Muscle of leg (tissue), 3 donors: ENCODE measurements at regions not wholly inside any gene's neighbourhood (a gene's known extent, or its start where the extent isn't known, plus 50 kb on each side); places are given as distances from the start of the nearest gene placed in this dataset.
A peak's percentile ranks its signal among the peaks of the same experiment; 100 is the strongest.

Experiments used
- DNase-seq: peaks from one replicate; pipeline ENCODE4 v3.0.0; 2013
- H3K27ac ChIP-seq: one replicate; pipeline ENCODE4 v1.5.1; 2013; ENCODE audit warnings: mild to moderate bottlenecking, low read length, control low read depth
- H3K27me3 ChIP-seq: one replicate; pipeline ENCODE4 v1.6.1; 2013; ENCODE audit warnings: low read length; ENCODE audit not compliant: control insufficient read depth, insufficient read depth
- H3K36me3 ChIP-seq: one replicate; pipeline ENCODE4 v1.6.1; 2013; ENCODE audit warnings: low read length; ENCODE audit not compliant: control insufficient read depth, insufficient read depth
- H3K4me1 ChIP-seq: one replicate; pipeline ENCODE4 v1.6.1; 2013; ENCODE audit warnings: low read length; ENCODE audit not compliant: control insufficient read depth, insufficient read depth
- H3K4me3 ChIP-seq: one replicate; pipeline ENCODE4 v1.5.1; 2013; ENCODE audit warnings: low read length, control low read depth
- H3K9me3 ChIP-seq: replicated peaks from 2 replicates; pipeline ENCODE4 v1.6.1; 2013; ENCODE audit warnings: low read depth, low read length; ENCODE audit not compliant: control insufficient read depth
- WGBS: methylation state at CpG from one replicate; pipeline ENCODE4 v1.1.5; 2013; ENCODE audit warnings: missing lambda C conversion rate; ENCODE audit not compliant: insufficient coverage; 5-methylcytosine and 5-hydroxymethylcytosine counted together

- peaks cover 2% of the 10 kb centered on the region for H3K27me3 ChIP-seq
- 71% methylated on average over 11 of the region's 15 CpGs for WGBS
- H3K36me3 ChIP-seq = no peaks in the 10 kb centered on the region
- H3K27ac ChIP-seq = peak overlapping the region; percentile 60
- H3K9me3 ChIP-seq = no peaks in the 10 kb centered on the region
- DNase-seq = peak; percentile 75
- H3K4me3 ChIP-seq = no peak overlapping the region
- H3K4me1 ChIP-seq = peaks cover 50% of the 10 kb centered on the region
Measured at GRCh38 chr6:14921878-14922671, 323.8 kb upstream of the JARID2 start.

DNA sequence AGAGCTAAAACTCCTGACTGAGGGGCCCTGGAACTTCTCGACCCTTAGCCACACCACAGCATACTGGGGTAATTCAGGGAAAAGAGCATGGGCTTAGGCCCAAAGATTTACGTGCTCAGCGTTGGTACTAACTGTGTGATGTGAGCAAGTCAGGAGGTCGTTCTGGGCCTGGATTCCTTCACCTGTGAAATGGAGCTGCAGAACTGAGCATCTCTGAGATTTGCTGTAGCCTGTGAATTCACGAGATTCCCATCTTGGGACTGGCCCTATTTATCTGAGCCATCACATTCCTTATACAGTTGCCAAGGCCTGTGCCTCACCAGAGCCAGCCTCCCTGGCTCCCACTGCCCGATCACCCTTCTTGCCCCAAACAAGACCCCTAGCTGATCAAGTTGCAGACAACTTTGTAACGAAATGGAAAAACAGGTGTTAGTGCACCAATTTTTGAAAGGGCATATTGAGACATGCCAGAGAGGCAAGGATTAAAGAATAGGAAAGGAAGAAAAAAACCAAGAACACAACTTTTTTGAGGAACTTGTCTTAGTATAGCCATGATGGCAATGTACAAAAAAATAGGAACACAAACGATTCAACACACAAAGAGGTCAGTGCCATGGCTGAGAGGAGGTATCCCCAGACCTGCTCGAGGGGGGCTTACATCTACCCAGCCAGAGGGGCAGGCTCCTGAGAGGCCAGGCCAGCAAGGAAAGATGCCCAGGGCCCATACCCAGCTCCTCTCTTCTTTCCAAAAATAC, 323.0 kb upstream of the JARID2 start:
- Histone ChIP-seq H3K4me1 (peaks cover 50% of the 10 kb centered on the region), H3K4me3 (no peak overlapping the region), H3K27ac (peak overlapping the region; percentile 57), H3K9me3 (no peaks in the 10 kb centered on the region), H3K27me3 (peaks cover 2% of the 10 kb centered on the region), H3K36me3 (no peaks in the 10 kb centered on the region)
- 53% methylated on average over 7 of the region's 9 CpGs for WGBS
- DNase-seq = no peak

DNA sequence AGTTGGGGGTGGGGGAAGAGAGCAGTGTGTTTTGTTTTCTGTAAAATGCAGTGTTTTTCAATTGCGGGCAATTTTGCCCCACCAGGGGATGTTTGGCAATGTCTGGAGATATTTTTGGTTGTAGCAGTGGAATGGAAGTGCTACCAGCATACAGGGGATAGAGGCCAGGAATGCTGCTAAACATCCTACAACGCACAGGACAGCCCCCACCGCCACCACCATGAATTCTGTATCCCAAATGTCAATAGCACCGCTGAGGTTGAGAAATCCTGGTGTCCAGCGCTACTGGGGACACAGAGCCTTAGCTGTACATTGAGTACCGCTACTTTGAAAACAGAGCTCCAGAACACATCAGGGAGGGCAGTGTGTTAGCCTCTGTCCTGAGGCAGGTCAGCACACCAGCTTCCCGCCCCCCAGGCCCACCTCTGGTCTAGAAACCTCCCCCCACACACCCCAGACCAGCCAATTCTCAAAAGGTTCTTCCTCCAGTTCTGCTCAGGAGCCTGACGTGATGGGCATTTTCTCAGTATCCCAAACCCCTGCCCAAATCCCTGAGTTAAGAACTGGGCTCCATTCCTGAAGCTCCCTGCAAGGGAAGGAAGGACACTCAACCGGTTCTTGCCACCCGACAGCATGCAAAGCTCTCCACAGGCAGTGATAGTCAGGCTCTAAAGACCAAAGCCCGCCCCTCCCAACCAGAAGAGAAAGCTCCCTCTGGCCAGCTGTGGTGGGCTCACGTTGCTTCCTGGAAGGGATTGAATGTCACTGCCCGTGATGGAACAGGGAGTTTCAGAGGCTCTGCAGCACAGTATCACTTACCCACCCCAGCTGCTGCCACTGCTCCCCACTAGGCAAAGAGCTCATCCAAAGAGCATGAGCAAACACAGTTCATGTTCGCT, 321.5 kb upstream of the JARID2 start:
- DNase-seq = peak; percentile 91
- H3K4me1 ChIP-seq = peaks cover 50% of the 10 kb centered on the region
- no peaks in the 10 kb centered on the region for H3K9me3 ChIP-seq
- H3K36me3 ChIP-seq = no peaks in the 10 kb centered on the region
- no peak overlapping the region for H3K4me3 ChIP-seq
- H3K27ac ChIP-seq = peak overlapping the region; percentile 79
- H3K27me3 ChIP-seq = no peaks in the 10 kb centered on the region
- WGBS = 59% methylated on average over 6 of the region's 14 CpGs

DNA sequence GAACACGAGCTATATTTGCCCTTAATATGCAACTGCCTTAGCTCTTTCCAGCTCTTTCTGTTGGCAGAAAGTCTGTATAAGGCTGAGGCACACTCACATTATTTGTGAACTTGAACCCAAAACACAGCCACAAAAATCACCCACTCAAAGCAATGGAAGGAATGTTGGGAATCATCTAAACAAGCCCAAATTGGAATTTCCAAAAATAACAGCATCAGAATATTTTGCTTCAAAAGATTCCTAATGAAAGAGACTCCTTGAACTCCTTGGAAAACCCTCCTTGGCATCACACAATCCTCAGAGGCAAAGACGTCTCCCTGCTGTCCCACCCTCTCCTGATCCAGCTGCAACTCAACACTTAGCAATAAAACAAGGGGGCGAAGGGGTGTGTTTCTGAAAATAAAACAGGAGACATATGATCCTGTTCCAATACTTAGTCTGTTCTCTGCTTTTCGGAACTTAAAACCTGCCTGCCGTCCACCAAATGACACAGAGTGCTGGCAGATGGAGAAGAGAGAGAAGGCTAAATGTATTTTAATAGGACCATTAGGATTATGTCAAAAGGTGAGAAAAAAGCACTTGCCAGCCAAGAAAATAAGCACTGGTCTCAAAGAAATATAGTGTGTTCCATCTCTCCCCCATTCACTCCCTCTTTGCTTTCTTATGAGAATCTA, 320.7 kb upstream of the JARID2 start:
- Histone ChIP-seq H3K27me3 (no peaks in the 10 kb centered on the region), H3K4me1 (peaks cover 49% of the 10 kb centered on the region), H3K36me3 (no peaks in the 10 kb centered on the region), H3K9me3 (no peaks in the 10 kb centered on the region), H3K4me3 (no peak overlapping the region), H3K27ac (peak overlapping the region; percentile 66)
- peak; percentile 56 for DNase-seq
- WGBS = no CpG with 5 or more reads among the region's 5 CpGs

DNA sequence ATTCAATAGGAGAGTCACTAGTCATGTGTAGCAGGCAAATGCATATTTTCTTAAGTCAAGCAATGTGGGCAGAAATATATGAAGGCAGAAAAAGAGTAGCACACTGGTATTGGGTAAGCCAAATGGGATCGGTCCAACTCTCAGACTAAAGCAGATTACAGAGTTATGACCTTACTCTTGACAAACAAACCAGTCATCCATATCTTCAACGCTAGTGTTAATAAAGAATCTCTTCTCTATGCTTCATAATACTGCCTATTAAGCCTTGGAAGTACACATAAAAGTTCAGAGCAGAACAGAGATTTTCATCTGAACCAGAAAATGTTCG, 320.2 kb upstream of the JARID2 start:
- no peaks in the 10 kb centered on the region for H3K9me3 ChIP-seq
- H3K4me1 ChIP-seq = peaks cover 46% of the 10 kb centered on the region
- no peak overlapping the region for H3K4me3 ChIP-seq
- H3K36me3 ChIP-seq = no peaks in the 10 kb centered on the region
- peak; percentile 25 for DNase-seq
- WGBS = 17% methylated on average over 1 of the region's 3 CpGs
- H3K27me3 ChIP-seq = no peaks in the 10 kb centered on the region
- no peak overlapping the region for H3K27ac ChIP-seq

DNA sequence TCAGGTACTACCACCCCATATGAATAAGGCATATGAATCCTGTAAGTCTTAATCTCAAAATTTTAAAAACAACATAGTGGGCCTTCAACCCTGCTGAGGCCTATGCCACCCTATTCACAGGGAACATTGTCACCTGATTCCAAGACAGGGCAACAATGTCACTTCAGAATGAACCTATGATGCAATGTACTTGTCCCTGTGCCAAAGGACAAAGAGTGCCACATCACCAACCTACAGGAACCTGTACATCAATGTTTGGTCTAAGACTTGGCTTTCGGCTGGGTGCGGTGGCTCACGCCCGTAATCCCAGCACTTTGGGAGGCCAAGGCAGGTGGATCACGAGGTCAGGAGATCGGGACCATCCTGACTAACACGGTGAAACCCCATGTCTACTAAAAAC, 318.5 kb upstream of the JARID2 start:
- Histone ChIP-seq H3K4me3 (no peak overlapping the region), H3K27ac (no peak overlapping the region), H3K36me3 (no peaks in the 10 kb centered on the region), H3K4me1 (peaks cover 32% of the 10 kb centered on the region), H3K27me3 (no peaks in the 10 kb centered on the region), H3K9me3 (no peaks in the 10 kb centered on the region)
- no peak for DNase-seq
- 100% methylated on average over 4 of the region's 7 CpGs for WGBS

DNA sequence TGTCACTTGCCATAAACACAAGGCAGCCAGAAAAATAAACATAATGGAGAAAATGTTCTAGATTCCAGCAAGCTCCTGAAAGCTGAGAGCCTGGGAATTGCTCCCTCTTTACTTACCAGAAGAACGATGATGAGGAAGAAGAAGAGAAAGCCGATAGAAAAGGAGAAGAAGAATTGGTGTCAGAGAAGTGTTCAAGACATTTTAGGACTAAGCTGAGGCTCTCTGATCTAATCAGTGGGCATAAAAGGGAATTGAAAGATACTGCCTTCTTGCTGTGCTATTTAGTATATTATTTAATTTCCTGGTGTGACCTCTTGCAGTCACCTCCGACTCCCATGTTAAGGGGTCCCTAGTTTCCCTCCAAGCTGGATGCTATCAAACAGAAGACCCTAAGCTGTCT, 316.6 kb upstream of the JARID2 start:
- H3K27me3 ChIP-seq = no peaks in the 10 kb centered on the region
- H3K4me1 ChIP-seq = peaks cover 24% of the 10 kb centered on the region
- 100% methylated on average over 1 of the region's 3 CpGs for WGBS
- H3K27ac ChIP-seq = no peak overlapping the region
- H3K36me3 ChIP-seq = no peaks in the 10 kb centered on the region
- no peak overlapping the region for H3K4me3 ChIP-seq
- no peak for DNase-seq
- no peaks in the 10 kb centered on the region for H3K9me3 ChIP-seq

DNA sequence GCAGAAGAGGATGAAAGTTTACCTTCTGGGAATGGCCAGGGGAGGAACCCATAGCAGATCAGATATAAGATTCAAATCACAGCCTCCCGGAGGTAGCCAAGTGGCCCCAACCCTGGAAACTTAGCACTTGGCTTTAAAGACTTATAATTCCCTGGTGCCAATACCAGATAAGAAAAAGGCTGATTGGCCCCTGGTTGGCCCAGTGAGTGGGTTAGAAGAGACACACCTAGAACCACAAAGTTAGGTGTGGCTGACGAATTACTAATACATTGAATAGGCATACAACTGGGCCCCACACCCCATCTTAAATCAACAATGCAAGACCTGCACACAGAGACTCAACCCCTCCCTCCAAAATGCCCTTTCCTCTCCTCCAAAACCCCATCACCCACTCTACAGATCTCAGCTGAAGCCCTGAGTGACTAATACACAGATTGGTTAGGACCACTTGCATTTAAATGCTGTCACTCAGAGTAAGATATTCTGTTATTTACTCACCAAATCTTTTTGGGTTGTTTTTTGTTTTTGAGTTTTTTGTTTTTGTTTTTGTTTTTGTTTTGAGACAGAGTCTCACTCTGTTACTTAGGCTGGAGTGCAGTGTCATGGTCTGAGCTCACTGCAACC, 315.4 kb upstream of the JARID2 start:
- Histone ChIP-seq H3K4me3 (no peak overlapping the region), H3K27ac (no peak overlapping the region), H3K36me3 (no peaks in the 10 kb centered on the region), H3K4me1 (peaks cover 13% of the 10 kb centered on the region), H3K9me3 (no peaks in the 10 kb centered on the region), H3K27me3 (no peaks in the 10 kb centered on the region)
- 100% methylated on average over 1 of the region's 2 CpGs for WGBS
- DNase-seq = no peak

- Histone ChIP-seq H3K4me1 (peaks cover 13% of the 10 kb centered on the region), H3K27me3 (no peaks in the 10 kb centered on the region), H3K27ac (no peak overlapping the region), H3K36me3 (no peaks in the 10 kb centered on the region), H3K9me3 (no peaks in the 10 kb centered on the region), H3K4me3 (no peak overlapping the region)
- 28% methylated on average over 3 of the region's 8 CpGs for WGBS
- DNase-seq = no peak
Measured at GRCh38 chr6:14932485-14933182, 313.2 kb upstream of the JARID2 start.
